WTC11 (cell line): ENCODE measurements at regions not wholly inside any gene's neighbourhood (a gene's known extent, or its start where the extent isn't known, plus 50 kb on each side); places are given as distances from the start of the nearest gene placed in this dataset.

Source experiments
- ATF3 ChIP-seq: sonication (generic); formaldehyde crosslinking; conservative IDR thresholded peaks from 2 replicates; pipeline ENCODE4 v1.8.1; 2022; ENCODE audit warnings: mild to moderate bottlenecking, missing genetic modification reagents
- ATF6 ChIP-seq: sonication (generic); formaldehyde crosslinking; IDR thresholded peaks from 2 replicates; pipeline ENCODE4 v1.8.1; 2023; ENCODE audit warnings: mild to moderate bottlenecking, missing genetic modification reagents
- CBFB ChIP-seq: sonication (generic); formaldehyde crosslinking; IDR thresholded peaks from 2 replicates; pipeline ENCODE4 v1.8.1; 2022; ENCODE audit warnings: mild to moderate bottlenecking, low read depth, missing genetic modification reagents
- CREB1 ChIP-seq: sonication (generic); formaldehyde crosslinking; IDR thresholded peaks from 2 replicates; pipeline ENCODE4 v1.8.0; 2023; ENCODE audit warnings: mild to moderate bottlenecking, missing genetic modification reagents
- CTCF ChIP-seq: fragments of 200-600 bp; IDR thresholded peaks from 2 replicates; pipeline ENCODE4 v1.8.0; 2022; ENCODE audit warnings: antibody characterized with exemption
- HMGXB4 ChIP-seq: sonication (generic); formaldehyde crosslinking; IDR thresholded peaks from 2 replicates; pipeline ENCODE4 v1.8.1; 2023; ENCODE audit warnings: mild to moderate bottlenecking, moderate library complexity, missing genetic modification reagents
- MAX ChIP-seq: sonication (generic); formaldehyde crosslinking; IDR thresholded peaks from 2 replicates; pipeline ENCODE4 v1.8.0; 2022; ENCODE audit warnings: mild to moderate bottlenecking, missing genetic modification reagents
- NR2C2 ChIP-seq: sonication (generic); formaldehyde crosslinking; IDR thresholded peaks from 2 replicates; pipeline ENCODE4 v1.8.0; 2022; ENCODE audit warnings: mild to moderate bottlenecking, missing genetic modification reagents
- SP1 ChIP-seq: sonication (generic); formaldehyde crosslinking; conservative IDR thresholded peaks from 2 replicates; pipeline ENCODE4 v1.8.1; 2022; ENCODE audit warnings: missing genetic modification reagents
- TEAD1 ChIP-seq: sonication (generic); formaldehyde crosslinking; IDR thresholded peaks from 2 replicates; pipeline ENCODE4 v1.8.0; 2022; ENCODE audit warnings: mild to moderate bottlenecking, missing genetic modification reagents
- USF1 ChIP-seq: sonication (generic); formaldehyde crosslinking; IDR thresholded peaks from 2 replicates; pipeline ENCODE4 v1.8.0; 2022; ENCODE audit warnings: mild to moderate bottlenecking, missing genetic modification reagents
- ZNF232 ChIP-seq: sonication (generic); formaldehyde crosslinking; IDR thresholded peaks from 2 replicates; pipeline ENCODE4 v1.8.0; 2022; ENCODE audit warnings: mild to moderate bottlenecking, missing genetic modification reagents
- ZNF396 ChIP-seq: fragments of 250-450 bp; sonication (Bioruptor Pico); IDR thresholded peaks from 2 replicates; pipeline ENCODE4 v1.8.0; 2021; ENCODE audit warnings: mild to moderate bottlenecking, moderate library complexity, borderline replicate concordance

GRCh38 chr9:117465706-117466105, 50.8 kb upstream of the ASTN2 start:
- TF ChIP-seq CTCF (no peak), ZNF232 (CRISPR knock-in tag) (no peak), CREB1 (no peak), ZNF396 (CRISPR knock-in tag) (no peak), SP1 (CRISPR knock-in tag) (no peak), MAX (CRISPR knock-in tag) (no peak), CBFB (CRISPR knock-in tag) (no peak), USF1 (no peak), ATF3 (CRISPR knock-in tag) (no peak), TEAD1 (CRISPR knock-in tag) (no peak), HMGXB4 (CRISPR knock-in tag) (no peak), ATF6 (no peak), NR2C2 (CRISPR knock-in tag) (no peak)
